ENCODE measurements at regions not wholly inside any gene's neighbourhood (a gene's known extent, or its start where the extent isn't known, plus 50 kb on each side); places are given as distances from the start of the nearest gene placed in this dataset.

DNA sequence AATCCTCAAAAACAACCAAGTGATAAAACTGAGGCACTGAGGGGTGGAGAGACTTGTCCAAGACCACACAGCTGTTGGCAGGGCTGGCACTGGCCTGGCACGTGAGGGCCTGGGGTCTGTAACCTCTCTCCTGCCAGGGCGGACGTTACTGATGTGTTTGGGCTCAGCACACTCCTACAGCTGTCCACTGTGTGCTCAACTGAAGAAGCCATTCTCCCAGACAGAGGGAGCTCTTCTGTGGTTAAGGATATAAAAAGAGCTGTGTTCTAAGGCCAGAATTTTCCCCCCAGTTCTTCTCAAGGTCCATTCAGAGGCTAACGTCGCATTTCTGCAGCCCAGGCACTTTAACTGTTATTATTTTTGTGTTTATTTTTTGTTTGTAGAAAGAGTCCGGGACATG is 429.0 kb upstream of the ATP11B start:
- TF ChIP-seq, protein P1, sequence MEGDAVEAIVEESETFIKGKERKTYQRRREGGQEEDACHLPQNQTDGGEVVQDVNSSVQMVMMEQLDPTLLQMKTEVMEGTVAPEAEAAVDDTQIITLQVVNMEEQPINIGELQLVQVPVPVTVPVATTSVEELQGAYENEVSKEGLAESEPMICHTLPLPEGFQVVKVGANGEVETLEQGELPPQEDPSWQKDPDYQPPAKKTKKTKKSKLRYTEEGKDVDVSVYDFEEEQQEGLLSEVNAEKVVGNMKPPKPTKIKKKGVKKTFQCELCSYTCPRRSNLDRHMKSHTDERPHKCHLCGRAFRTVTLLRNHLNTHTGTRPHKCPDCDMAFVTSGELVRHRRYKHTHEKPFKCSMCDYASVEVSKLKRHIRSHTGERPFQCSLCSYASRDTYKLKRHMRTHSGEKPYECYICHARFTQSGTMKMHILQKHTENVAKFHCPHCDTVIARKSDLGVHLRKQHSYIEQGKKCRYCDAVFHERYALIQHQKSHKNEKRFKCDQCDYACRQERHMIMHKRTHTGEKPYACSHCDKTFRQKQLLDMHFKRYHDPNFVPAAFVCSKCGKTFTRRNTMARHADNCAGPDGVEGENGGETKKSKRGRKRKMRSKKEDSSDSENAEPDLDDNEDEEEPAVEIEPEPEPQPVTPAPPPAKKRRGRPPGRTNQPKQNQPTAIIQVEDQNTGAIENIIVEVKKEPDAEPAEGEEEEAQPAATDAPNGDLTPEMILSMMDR (IDR thresholded peaks at IDR 0.05) = no peak
- no peak for TF ChIP-seq POLR2A (IDR thresholded peaks at IDR 0.05)

Data from uterus (tissue), 2 donors.